HEK293 (cell line): ENCODE measurements at regions not wholly inside any gene's neighbourhood (a gene's known extent, or its start where the extent isn't known, plus 50 kb on each side); places are given as distances from the start of the nearest gene placed in this dataset.

Experiments
- CTCF ChIA-PET: fragments of 350-600 bp; formaldehyde crosslinking; extraction: SDS; loops from one replicate; lab custom pipeline; 2021; ENCODE audit warnings: antibody characterized with exemption; lab: Yijun Ruan, JAX
- POLR2A ChIA-PET: fragments of 300-600 bp; formaldehyde crosslinking; extraction: SDS; loops from one replicate; lab custom pipeline; 2020; ENCODE audit warnings: antibody characterized with exemption, inconsistent platforms; lab: Yijun Ruan, JAX
- H3K27ac ChIP-seq: fragments of 200-500 bp; sonication (Bioruptor generic); 2 replicates; pipeline ENCODE4 v1.5.1; 2014; ENCODE audit warnings: low read depth, low read length, control low read depth, inconsistent platforms; ENCODE audit errors: extremely low read depth
- H3K36me3 ChIP-seq, 2 experiments: fragments of 200-500 bp in 1 of 2; sonication (Bioruptor generic) in 1 of 2; 1 replicate in 1 of 2; 2 replicates in 1 of 2; pipeline ENCODE4 v1.5.1; 2014 to 2017; ENCODE audit warnings: inconsistent platforms in 2 of 2, low read length in 2 of 2; ENCODE audit not compliant: control insufficient read depth in 2 of 2, insufficient read depth in 1 of 2
- H3K4me1 ChIP-seq: fragments of 200-500 bp; sonication (Bioruptor generic); 2 replicates; pipeline ENCODE4 v1.5.1; 2014; ENCODE audit warnings: mild to moderate bottlenecking, low read length, inconsistent platforms; ENCODE audit not compliant: control insufficient read depth, insufficient read depth
- H3K4me3 ChIP-seq: 2 replicates; pipeline ENCODE4 v1.5.1; 2011; ENCODE audit warnings: low read depth, mild to moderate bottlenecking, control low read depth, low read length, moderate library complexity
- H3K9me3 ChIP-seq: fragments of 200-500 bp; sonication (Bioruptor generic); 2 replicates; pipeline ENCODE4 v1.5.1; 2014; ENCODE audit warnings: low read depth, low read length, inconsistent platforms; ENCODE audit not compliant: control insufficient read depth, insufficient read depth
- ELK4 ChIP-seq: IDR thresholded peaks from 2 replicates; pipeline ENCODE4 v1.6.1; 2011; ENCODE audit warnings: mild to moderate bottlenecking, low read depth, low read length, borderline replicate concordance
- GLI2 ChIP-seq: fragments of 450-650 bp; formaldehyde crosslinking; IDR thresholded peaks from 2 replicates; pipeline ENCODE4; 2017; ENCODE audit warnings: missing biosample characterization, missing genetic modification characterization, low read depth, borderline replicate concordance
- HOXA7 ChIP-seq: sonication (generic); formaldehyde crosslinking; IDR thresholded peaks from 2 replicates; pipeline ENCODE4 v1.8.1; 2022; ENCODE audit warnings: missing genetic modification reagents, borderline replicate concordance
- INSM2 ChIP-seq: fragments of 450-650 bp; formaldehyde crosslinking; IDR thresholded peaks from 2 replicates; pipeline ENCODE4 v1.5.1; 2016; ENCODE audit warnings: missing biosample characterization, missing genetic modification characterization
- KLF9 ChIP-seq: fragments of 450-650 bp; formaldehyde crosslinking; IDR thresholded peaks from 2 replicates; pipeline ENCODE4 v1.5.1; 2016; ENCODE audit warnings: missing biosample characterization, missing genetic modification characterization, low read depth
- REST ChIP-seq: fragments of 450-650 bp; formaldehyde crosslinking; IDR thresholded peaks from 2 replicates; pipeline ENCODE4 v1.5.1; 2016; ENCODE audit warnings: missing biosample characterization, missing genetic modification characterization
- WT1 ChIP-seq: fragments of 450-650 bp; formaldehyde crosslinking; IDR thresholded peaks from 2 replicates; pipeline ENCODE4 v1.5.1; 2016; ENCODE audit warnings: missing biosample characterization, missing genetic modification characterization
- ZBTB44 ChIP-seq: fragments of 450-650 bp; IDR thresholded peaks from 2 replicates; pipeline ENCODE4 v1.5.1; 2018; ENCODE audit warnings: missing biosample characterization, mild to moderate bottlenecking, missing genetic modification characterization
- ZNF138 ChIP-seq: fragments of 450-650 bp; formaldehyde crosslinking; IDR thresholded peaks from 2 replicates; pipeline ENCODE4 v1.5.1; 2016; ENCODE audit warnings: missing biosample characterization, missing genetic modification characterization, borderline replicate concordance
- ZNF202 ChIP-seq: fragments of 450-650 bp; formaldehyde crosslinking; IDR thresholded peaks from 2 replicates; pipeline ENCODE4 v1.5.1; 2016; ENCODE audit warnings: missing biosample characterization, missing genetic modification characterization, borderline replicate concordance
- ZNF221 ChIP-seq: fragments of 450-650 bp; formaldehyde crosslinking; IDR thresholded peaks from 2 replicates; pipeline ENCODE4 v1.5.1; 2017; ENCODE audit warnings: missing biosample characterization, missing genetic modification characterization, borderline replicate concordance
- ZNF324 ChIP-seq: fragments of 450-650 bp; formaldehyde crosslinking; IDR thresholded peaks from 2 replicates; pipeline ENCODE4 v1.5.1; 2016; ENCODE audit warnings: missing biosample characterization, missing genetic modification characterization
- ZNF433 ChIP-seq: fragments of 450-650 bp; formaldehyde crosslinking; IDR thresholded peaks from 2 replicates; pipeline ENCODE4 v1.5.1; 2016; ENCODE audit warnings: missing biosample characterization, missing genetic modification characterization, low read depth
- ZNF510 ChIP-seq: fragments of 450-650 bp; formaldehyde crosslinking; IDR thresholded peaks from 2 replicates; pipeline ENCODE4 v1.5.1; 2018; ENCODE audit warnings: mild to moderate bottlenecking, missing genetic modification characterization, missing biosample characterization; ENCODE audit not compliant: insufficient replicate concordance
- ZNF530 ChIP-seq: fragments of 450-650 bp; formaldehyde crosslinking; IDR thresholded peaks from 2 replicates; pipeline ENCODE4 v1.5.1; 2016; ENCODE audit warnings: low read depth, missing biosample characterization, missing genetic modification characterization
- ZNF558 ChIP-seq: fragments of 450-650 bp; formaldehyde crosslinking; IDR thresholded peaks from 2 replicates; pipeline ENCODE4 v1.5.1; 2016; ENCODE audit warnings: missing biosample characterization, missing genetic modification characterization
- ZNF571 ChIP-seq: fragments of 450-650 bp; formaldehyde crosslinking; IDR thresholded peaks from 2 replicates; pipeline ENCODE4 v1.5.0; 2017; ENCODE audit warnings: missing biosample characterization, missing genetic modification characterization
- ZNF600 ChIP-seq: fragments of 450-650 bp; formaldehyde crosslinking; IDR thresholded peaks from 2 replicates; pipeline ENCODE4 v1.5.1; 2016; ENCODE audit warnings: missing biosample characterization, missing genetic modification characterization
- ZNF610 ChIP-seq: fragments of 450-650 bp; formaldehyde crosslinking; IDR thresholded peaks from 2 replicates; pipeline ENCODE4 v1.5.1; 2016; ENCODE audit warnings: missing biosample characterization, missing genetic modification characterization, borderline replicate concordance
- ZNF701 ChIP-seq: fragments of 450-650 bp; formaldehyde crosslinking; IDR thresholded peaks from 2 replicates; pipeline ENCODE4 v1.5.1; 2016; ENCODE audit warnings: missing biosample characterization, missing genetic modification characterization
- ZNF837 ChIP-seq: fragments of 450-650 bp; formaldehyde crosslinking; IDR thresholded peaks from 2 replicates; pipeline ENCODE4 v1.5.1; 2016; ENCODE audit warnings: missing biosample characterization, missing genetic modification characterization
- ZSCAN23 ChIP-seq: fragments of 450-650 bp; formaldehyde crosslinking; IDR thresholded peaks from 2 replicates; pipeline ENCODE4 v1.5.1; 2016; ENCODE audit warnings: missing biosample characterization, missing genetic modification characterization

DNA sequence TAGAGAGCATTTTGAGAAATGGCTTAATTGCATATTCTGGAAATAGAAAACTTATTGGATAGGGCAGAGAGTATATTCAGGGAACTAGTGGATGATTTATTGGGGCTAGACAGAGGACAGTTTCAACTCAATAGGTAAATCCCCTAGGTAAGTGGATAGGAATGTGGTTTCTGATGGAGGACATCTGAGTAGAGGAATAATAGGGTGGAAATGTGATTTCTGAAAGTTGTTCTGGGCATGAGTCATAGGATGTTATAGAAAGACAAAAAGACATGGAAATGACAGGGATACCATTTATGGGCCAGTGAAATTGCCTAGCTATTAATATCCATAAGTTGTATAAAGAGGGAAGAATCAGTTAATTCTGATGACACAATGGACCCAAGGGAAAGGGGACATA is 563.3 kb upstream of the GOLIM4 start:
- ChIA-PET CTCF (no interaction called here), POLR2A (no interaction called here)
- no peaks in the 10 kb centered on the region for H3K36me3 ChIP-seq
- no peaks in the 10 kb centered on the region for H3K9me3 ChIP-seq
- H3K4me3 ChIP-seq = no peak overlapping the region
- no peak for TF ChIP-seq ZNF433 (tag by site-specific recombination)
- TF ChIP-seq ELK4 = no peak
- no peak for TF ChIP-seq ZNF701
- TF ChIP-seq ZNF510 (tag by site-specific recombination) = no peak
- TF ChIP-seq REST (tag by site-specific recombination) = no peak
- H3K4me1 ChIP-seq = no peaks in the 10 kb centered on the region
- no peak overlapping the region for H3K27ac ChIP-seq

DNA sequence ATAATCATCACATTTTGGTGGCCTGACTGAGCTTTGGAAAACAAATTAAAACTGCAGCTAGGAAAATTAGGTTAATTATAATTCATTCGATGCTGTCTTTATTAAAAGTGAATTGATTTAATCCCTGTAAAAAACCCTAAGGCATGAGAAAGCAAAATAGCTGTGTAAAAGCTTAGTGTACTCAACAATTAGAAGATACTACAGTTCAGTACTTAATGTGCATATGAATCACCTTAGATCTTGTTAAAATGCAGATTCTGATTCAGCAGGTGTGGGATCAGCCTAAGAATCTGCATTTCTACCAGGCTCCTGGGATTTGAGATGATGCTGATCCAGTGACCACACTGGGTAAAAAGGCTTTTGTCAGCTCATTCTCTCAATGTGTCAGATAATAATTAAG is 559.9 kb upstream of the GOLIM4 start:
- TF ChIP-seq ZNF571 (tag by site-specific recombination) (no peak), INSM2 (tag by site-specific recombination) (no peak), ZNF610 (tag by site-specific recombination) (no peak), ZNF558 (tag by site-specific recombination) (no peak), ZNF530 (tag by site-specific recombination) (no peak), ZBTB44 (tag by site-specific recombination) (no peak), WT1 (tag by site-specific recombination) (no peak), GLI2 (tag by site-specific recombination) (no peak), ZNF837 (tag by site-specific recombination) (no peak), ZNF202 (tag by site-specific recombination) (no peak), ZNF324 (tag by site-specific recombination) (no peak), ZSCAN23 (tag by site-specific recombination) (no peak), KLF9 (tag by site-specific recombination) (no peak), ZNF600 (tag by site-specific recombination) (no peak), ZNF138 (tag by site-specific recombination) (no peak), ZNF221 (tag by site-specific recombination) (no peak), HOXA7 (no peak)
- no peaks in the 10 kb centered on the region for H3K4me1 ChIP-seq
- POLR2A ChIA-PET = no interaction called here
- no peaks in the 10 kb centered on the region for H3K36me3 ChIP-seq
- no peak overlapping the region for H3K27ac ChIP-seq
- H3K9me3 ChIP-seq = no peaks in the 10 kb centered on the region
- CTCF ChIA-PET = interaction anchor here (0.6 kb wide), 1 partner anchor 17 kb away, joined by 3 read pairs; no protein-coding TSS in a partner anchor
- no peak overlapping the region for H3K4me3 ChIP-seq
